ENCODE measurements at regions not wholly inside any gene's neighbourhood (a gene's known extent, or its start where the extent isn't known, plus 50 kb on each side); places are given as distances from the start of the nearest gene placed in this dataset.

GRCh38 chrX:131894995-131895394 is 128.1 kb upstream of the STK26 start:
- no peaks in the 10 kb centered on the region for H3K79me1 ChIP-seq (ENCODE audit: low read length)
- no peak overlapping the region for H3K4me3 ChIP-seq (ENCODE audit: low read length)
- no peak overlapping the region for H4K5ac ChIP-seq (ENCODE audit: low read length)
- DNase-seq = no peak
- H3K56ac ChIP-seq (ENCODE audit: low read length) = no peak overlapping the region
- H2BK5ac ChIP-seq (ENCODE audit: low read length) = no peak overlapping the region
- no peaks in the 10 kb centered on the region for H3K4me1 ChIP-seq (ENCODE audit: control insufficient read depth, low read depth, low read length)
- H3K36me3 ChIP-seq (ENCODE audit: control insufficient read depth, insufficient read depth, low read length) = no peaks in the 10 kb centered on the region
- H3K4ac ChIP-seq (ENCODE audit: low read depth, low read length) = no peak overlapping the region
- H3K27me3 ChIP-seq (ENCODE audit: insufficient read depth, low read length, poor library complexity) = no peaks in the 10 kb centered on the region
- WGBS (ENCODE audit: extremely low coverage, insufficient coverage, low lambda C conversion rate) = no CpG with 5 or more reads among the region's 1 CpG
- H3K4me2 ChIP-seq (ENCODE audit: low read length) = no peak overlapping the region
- no peak overlapping the region for H4K8ac ChIP-seq (ENCODE audit: low read depth, low read length)
- no peak overlapping the region for H3K9ac ChIP-seq (ENCODE audit: low read length)
- no peak overlapping the region for H3K18ac ChIP-seq (ENCODE audit: low read length)
- H3K79me2 ChIP-seq (ENCODE audit: control insufficient read depth, insufficient read depth, low read length) = no peaks in the 10 kb centered on the region
- H3K27ac ChIP-seq (ENCODE audit: low read depth, low read length) = no peak overlapping the region
- no peak overlapping the region for H2AK5ac ChIP-seq (ENCODE audit: low read length)
- H3K23ac ChIP-seq (ENCODE audit: low read length) = no peak overlapping the region
- H2BK120ac ChIP-seq (ENCODE audit: low read depth, low read length) = no peak overlapping the region
- H2BK15ac ChIP-seq (replicated peaks; ENCODE audit: low read depth) = no peak overlapping the region

GRCh38 chrX:131895807-131896206 is 127.3 kb upstream of the STK26 start:
- H2AK5ac ChIP-seq (ENCODE audit: low read length) = no peak overlapping the region
- H3K9ac ChIP-seq (ENCODE audit: low read length) = no peak overlapping the region
- H3K27ac ChIP-seq (ENCODE audit: low read depth, low read length) = no peak overlapping the region
- H3K4me3 ChIP-seq (ENCODE audit: low read length) = no peak overlapping the region
- no peaks in the 10 kb centered on the region for H3K36me3 ChIP-seq (ENCODE audit: control insufficient read depth, insufficient read depth, low read length)
- WGBS (ENCODE audit: extremely low coverage, insufficient coverage, low lambda C conversion rate) = no CpG with 5 or more reads among the region's 3 CpGs
- H3K18ac ChIP-seq (ENCODE audit: low read length) = no peak overlapping the region
- H3K4ac ChIP-seq (ENCODE audit: low read depth, low read length) = no peak overlapping the region
- H2BK5ac ChIP-seq (ENCODE audit: low read length) = no peak overlapping the region
- no peak overlapping the region for H3K4me2 ChIP-seq (ENCODE audit: low read length)
- no peaks in the 10 kb centered on the region for H3K27me3 ChIP-seq (ENCODE audit: insufficient read depth, low read length, poor library complexity)
- no peak overlapping the region for H4K5ac ChIP-seq (ENCODE audit: low read length)
- H3K79me1 ChIP-seq (ENCODE audit: low read length) = no peaks in the 10 kb centered on the region
- H3K56ac ChIP-seq (ENCODE audit: low read length) = no peak overlapping the region
- H3K79me2 ChIP-seq (ENCODE audit: control insufficient read depth, insufficient read depth, low read length) = no peaks in the 10 kb centered on the region
- no peak overlapping the region for H2BK120ac ChIP-seq (ENCODE audit: low read depth, low read length)
- H4K8ac ChIP-seq (ENCODE audit: low read depth, low read length) = no peak overlapping the region
- no peak for DNase-seq
- H3K4me1 ChIP-seq (ENCODE audit: control insufficient read depth, low read depth, low read length) = no peaks in the 10 kb centered on the region
- H3K23ac ChIP-seq (ENCODE audit: low read length) = no peak overlapping the region
- H2BK15ac ChIP-seq (replicated peaks; ENCODE audit: low read depth) = no peak overlapping the region

GRCh38 chrX:131901546-131901945 is 121.6 kb upstream of the STK26 start:
- no peak overlapping the region for H3K4me2 ChIP-seq (ENCODE audit: low read length)
- no peaks in the 10 kb centered on the region for H3K79me2 ChIP-seq (ENCODE audit: control insufficient read depth, insufficient read depth, low read length)
- no peak overlapping the region for H2BK120ac ChIP-seq (ENCODE audit: low read depth, low read length)
- H3K4me1 ChIP-seq (ENCODE audit: control insufficient read depth, low read depth, low read length) = no peaks in the 10 kb centered on the region
- WGBS (ENCODE audit: extremely low coverage, insufficient coverage, low lambda C conversion rate) = no CpG with 5 or more reads among the region's 1 CpG
- H3K36me3 ChIP-seq (ENCODE audit: control insufficient read depth, insufficient read depth, low read length) = no peaks in the 10 kb centered on the region
- no peak overlapping the region for H3K4ac ChIP-seq (ENCODE audit: low read depth, low read length)
- H3K18ac ChIP-seq (ENCODE audit: low read length) = no peak overlapping the region
- H4K8ac ChIP-seq (ENCODE audit: low read depth, low read length) = no peak overlapping the region
- no peak for DNase-seq
- no peaks in the 10 kb centered on the region for H3K79me1 ChIP-seq (ENCODE audit: low read length)
- no peak overlapping the region for H3K27ac ChIP-seq (ENCODE audit: low read depth, low read length)
- no peak overlapping the region for H4K5ac ChIP-seq (ENCODE audit: low read length)
- no peak overlapping the region for H2AK5ac ChIP-seq (ENCODE audit: low read length)
- no peak overlapping the region for H3K9ac ChIP-seq (ENCODE audit: low read length)
- H3K56ac ChIP-seq (ENCODE audit: low read length) = no peak overlapping the region
- H2BK15ac ChIP-seq (replicated peaks; ENCODE audit: low read depth) = no peak overlapping the region
- H3K4me3 ChIP-seq (ENCODE audit: low read length) = no peak overlapping the region
- H2BK5ac ChIP-seq (ENCODE audit: low read length) = no peak overlapping the region
- no peak overlapping the region for H3K23ac ChIP-seq (ENCODE audit: low read length)
- H3K27me3 ChIP-seq (ENCODE audit: insufficient read depth, low read length, poor library complexity) = no peaks in the 10 kb centered on the region

- H3K4me1 ChIP-seq (ENCODE audit: control insufficient read depth, low read depth, low read length) = no peaks in the 10 kb centered on the region
- WGBS (ENCODE audit: extremely low coverage, insufficient coverage, low lambda C conversion rate) = no CpG with 5 or more reads among the region's 31 CpGs
- no peaks in the 10 kb centered on the region for H3K27me3 ChIP-seq (ENCODE audit: insufficient read depth, low read length, poor library complexity)
- no peak overlapping the region for H2BK15ac ChIP-seq (replicated peaks; ENCODE audit: low read depth)
- H3K36me3 ChIP-seq (ENCODE audit: control insufficient read depth, insufficient read depth, low read length) = no peaks in the 10 kb centered on the region
- H3K4me3 ChIP-seq (ENCODE audit: low read length) = no peak overlapping the region
- H4K5ac ChIP-seq (ENCODE audit: low read length) = no peak overlapping the region
- no peak overlapping the region for H3K4ac ChIP-seq (ENCODE audit: low read depth, low read length)
- H2BK120ac ChIP-seq (ENCODE audit: low read depth, low read length) = no peak overlapping the region
- no peak overlapping the region for H3K9ac ChIP-seq (ENCODE audit: low read length)
- H3K27ac ChIP-seq (ENCODE audit: low read depth, low read length) = no peak overlapping the region
- H3K79me1 ChIP-seq (ENCODE audit: low read length) = no peaks in the 10 kb centered on the region
- no peak overlapping the region for H2AK5ac ChIP-seq (ENCODE audit: low read length)
- H3K18ac ChIP-seq (ENCODE audit: low read length) = no peak overlapping the region
- no peak overlapping the region for H3K4me2 ChIP-seq (ENCODE audit: low read length)
- no peak overlapping the region for H3K23ac ChIP-seq (ENCODE audit: low read length)
- no peaks in the 10 kb centered on the region for H3K79me2 ChIP-seq (ENCODE audit: control insufficient read depth, insufficient read depth, low read length)
- H2BK5ac ChIP-seq (ENCODE audit: low read length) = no peak overlapping the region
- H3K56ac ChIP-seq (ENCODE audit: low read length) = no peak overlapping the region
- no peak for DNase-seq
- no peak overlapping the region for H4K8ac ChIP-seq (ENCODE audit: low read depth, low read length)
Measured at GRCh38 chrX:131907488-131908314, 115.4 kb upstream of the STK26 start.

- no peak for DNase-seq
- H3K4ac ChIP-seq (ENCODE audit: low read depth, low read length) = no peak overlapping the region
- H2BK120ac ChIP-seq (ENCODE audit: low read depth, low read length) = no peak overlapping the region
- no peak overlapping the region for H4K8ac ChIP-seq (ENCODE audit: low read depth, low read length)
- no peak overlapping the region for H3K4me3 ChIP-seq (ENCODE audit: low read length)
- H3K79me2 ChIP-seq (ENCODE audit: control insufficient read depth, insufficient read depth, low read length) = no peaks in the 10 kb centered on the region
- no peaks in the 10 kb centered on the region for H3K36me3 ChIP-seq (ENCODE audit: control insufficient read depth, insufficient read depth, low read length)
- no peak overlapping the region for H2BK5ac ChIP-seq (ENCODE audit: low read length)
- H3K18ac ChIP-seq (ENCODE audit: low read length) = no peak overlapping the region
- no peaks in the 10 kb centered on the region for H3K27me3 ChIP-seq (ENCODE audit: insufficient read depth, low read length, poor library complexity)
- H3K23ac ChIP-seq (ENCODE audit: low read length) = no peak overlapping the region
- no peak overlapping the region for H2BK15ac ChIP-seq (replicated peaks; ENCODE audit: low read depth)
- H3K27ac ChIP-seq (ENCODE audit: low read depth, low read length) = no peak overlapping the region
- no peaks in the 10 kb centered on the region for H3K4me1 ChIP-seq (ENCODE audit: control insufficient read depth, low read depth, low read length)
- no peak overlapping the region for H3K9ac ChIP-seq (ENCODE audit: low read length)
- WGBS (ENCODE audit: extremely low coverage, insufficient coverage, low lambda C conversion rate) = no CpG with 5 or more reads among the region's 1 CpG
- H3K4me2 ChIP-seq (ENCODE audit: low read length) = no peak overlapping the region
- no peak overlapping the region for H3K56ac ChIP-seq (ENCODE audit: low read length)
- no peak overlapping the region for H4K5ac ChIP-seq (ENCODE audit: low read length)
- no peaks in the 10 kb centered on the region for H3K79me1 ChIP-seq (ENCODE audit: low read length)
- no peak overlapping the region for H2AK5ac ChIP-seq (ENCODE audit: low read length)
Measured at GRCh38 chrX:131910586-131910985, 112.5 kb upstream of the STK26 start.

- H3K23ac ChIP-seq (ENCODE audit: low read length) = no peak overlapping the region
- no peaks in the 10 kb centered on the region for H3K36me3 ChIP-seq (ENCODE audit: control insufficient read depth, insufficient read depth, low read length)
- no peak overlapping the region for H3K27ac ChIP-seq (ENCODE audit: low read depth, low read length)
- H2BK120ac ChIP-seq (ENCODE audit: low read depth, low read length) = no peak overlapping the region
- H2AK5ac ChIP-seq (ENCODE audit: low read length) = no peak overlapping the region
- H3K4me1 ChIP-seq (ENCODE audit: control insufficient read depth, low read depth, low read length) = no peaks in the 10 kb centered on the region
- no peak overlapping the region for H3K4ac ChIP-seq (ENCODE audit: low read depth, low read length)
- no peaks in the 10 kb centered on the region for H3K79me1 ChIP-seq (ENCODE audit: low read length)
- no peaks in the 10 kb centered on the region for H3K79me2 ChIP-seq (ENCODE audit: control insufficient read depth, insufficient read depth, low read length)
- no peak overlapping the region for H3K9ac ChIP-seq (ENCODE audit: low read length)
- no peaks in the 10 kb centered on the region for H3K27me3 ChIP-seq (ENCODE audit: insufficient read depth, low read length, poor library complexity)
- no peak overlapping the region for H2BK5ac ChIP-seq (ENCODE audit: low read length)
- H4K5ac ChIP-seq (ENCODE audit: low read length) = no peak overlapping the region
- WGBS (ENCODE audit: extremely low coverage, insufficient coverage, low lambda C conversion rate) = no CpG with 5 or more reads among the region's 3 CpGs
- H3K4me2 ChIP-seq (ENCODE audit: low read length) = no peak overlapping the region
- no peak overlapping the region for H3K4me3 ChIP-seq (ENCODE audit: low read length)
- H4K8ac ChIP-seq (ENCODE audit: low read depth, low read length) = no peak overlapping the region
- no peak overlapping the region for H2BK15ac ChIP-seq (replicated peaks; ENCODE audit: low read depth)
- H3K56ac ChIP-seq (ENCODE audit: low read length) = no peak overlapping the region
- H3K18ac ChIP-seq (ENCODE audit: low read length) = no peak overlapping the region
- no peak for DNase-seq
Measured at GRCh38 chrX:131915488-131915887, 107.6 kb upstream of the STK26 start.
